ENCODE measurements at regions not wholly inside any gene's neighbourhood (a gene's known extent, or its start where the extent isn't known, plus 50 kb on each side); places are given as distances from the start of the nearest gene placed in this dataset.

DNA sequence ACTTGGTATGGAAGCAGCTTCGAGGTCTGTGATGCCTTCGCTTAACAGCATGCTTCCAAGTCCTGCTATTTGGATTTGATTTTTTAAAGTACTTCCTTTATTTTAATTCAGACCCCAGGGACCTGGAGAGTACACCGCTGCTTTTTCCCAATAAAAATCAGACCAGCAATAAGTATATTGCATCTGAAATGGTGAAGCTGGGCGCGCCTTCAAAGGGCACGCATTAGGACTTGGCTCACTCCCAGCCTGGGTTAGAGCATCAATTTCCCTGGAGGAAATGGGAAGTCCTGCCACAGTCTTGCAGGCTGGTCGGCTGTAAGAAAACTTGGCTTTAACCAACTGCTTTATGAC lies 325.1 kb downstream of the RRAGC start:
- DNase-seq, result no peak

DNA sequence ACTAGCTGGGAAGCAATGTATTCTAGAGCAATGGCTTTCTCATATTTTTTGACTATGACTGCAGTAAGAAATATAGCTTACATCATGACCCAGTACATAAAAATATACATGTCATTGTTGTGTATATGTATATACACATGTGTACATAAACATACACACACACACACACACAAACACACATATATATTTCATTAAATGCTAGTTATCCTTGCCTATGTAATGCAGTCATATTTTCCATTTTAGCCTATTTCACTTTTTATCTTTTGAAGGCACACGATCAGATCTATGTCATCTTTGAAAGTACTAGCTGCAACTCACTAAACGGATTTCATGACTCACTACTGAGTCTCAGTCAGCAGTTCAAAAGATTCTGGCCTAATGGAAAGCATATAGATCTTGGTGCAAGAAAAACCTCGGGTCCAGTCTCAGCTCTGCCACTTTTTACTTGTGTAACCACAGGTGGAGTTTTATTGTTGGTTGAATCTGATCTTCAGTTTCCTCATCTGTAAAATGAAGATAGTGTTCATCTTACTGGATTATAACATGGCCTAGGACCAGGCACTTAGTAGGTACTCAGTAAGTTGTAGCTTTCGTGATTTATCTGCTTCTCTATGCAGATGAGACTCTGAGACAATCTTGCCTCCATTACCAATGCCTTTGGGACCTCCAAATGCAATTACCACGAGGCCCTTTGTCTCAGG lies 325.6 kb downstream of the RRAGC start:
- DNase-seq, result peak; percentile 82

DNA sequence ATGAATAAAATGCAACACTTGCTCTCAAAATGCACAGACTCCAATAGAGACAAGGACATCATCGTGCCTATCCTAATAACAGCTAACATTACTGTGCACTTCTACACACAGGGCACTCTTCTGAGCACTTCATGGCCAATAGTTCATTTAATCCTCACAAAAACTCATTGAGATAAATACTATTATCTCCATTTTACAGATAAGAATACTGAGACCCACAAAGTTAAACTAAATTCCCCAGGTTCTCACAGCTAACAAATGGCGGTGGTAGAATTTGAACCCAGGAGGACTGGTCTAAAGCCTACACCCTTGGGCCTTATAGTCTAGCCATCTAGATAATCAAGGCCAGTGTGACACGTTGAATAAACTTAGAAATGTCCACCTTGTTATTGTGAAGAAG lies 328.6 kb downstream of the RRAGC start:
- no peak for DNase-seq

DNA sequence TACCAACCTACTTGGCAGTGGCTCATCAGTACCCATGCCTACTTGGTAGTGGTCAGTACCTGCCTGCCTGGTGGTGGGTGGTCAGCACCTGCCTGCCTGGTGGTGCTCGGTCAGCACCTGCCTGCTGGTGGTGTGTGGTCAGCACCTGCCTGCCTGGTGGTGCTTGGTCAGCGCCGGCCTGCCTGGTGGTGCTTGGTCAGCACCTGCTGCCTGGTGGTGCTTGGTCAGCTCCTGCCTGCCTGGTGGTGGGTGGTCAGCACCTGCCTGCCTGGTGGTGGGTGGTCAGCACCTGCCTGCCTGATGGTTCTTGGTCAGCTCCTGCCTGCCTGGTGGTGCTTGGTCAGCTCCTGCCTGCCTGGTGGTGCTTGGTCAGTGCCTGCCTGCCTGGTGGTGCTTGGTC lies 329.6 kb downstream of the RRAGC start:
- no peak for DNase-seq

DNA sequence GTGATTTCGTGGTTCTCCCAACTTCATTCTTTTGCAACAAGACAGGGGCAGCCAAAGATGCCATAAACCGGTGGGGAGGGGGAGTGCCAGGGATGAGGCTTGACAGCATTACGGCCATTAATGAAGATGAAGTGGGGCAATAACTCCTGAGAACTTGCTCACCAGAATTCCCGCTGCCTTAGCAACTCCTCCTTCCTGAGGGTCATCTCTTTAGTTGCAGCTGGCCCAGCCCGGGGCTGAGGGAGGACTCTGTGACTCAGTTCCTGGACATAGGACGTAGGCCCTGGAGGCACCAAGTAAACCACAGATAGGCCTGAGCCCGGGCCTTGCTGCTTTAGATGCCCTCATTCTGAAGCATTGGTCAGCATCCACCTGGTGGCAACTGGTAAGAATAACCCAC lies 330.2 kb downstream of the RRAGC start:
- no peak for DNase-seq

DNA sequence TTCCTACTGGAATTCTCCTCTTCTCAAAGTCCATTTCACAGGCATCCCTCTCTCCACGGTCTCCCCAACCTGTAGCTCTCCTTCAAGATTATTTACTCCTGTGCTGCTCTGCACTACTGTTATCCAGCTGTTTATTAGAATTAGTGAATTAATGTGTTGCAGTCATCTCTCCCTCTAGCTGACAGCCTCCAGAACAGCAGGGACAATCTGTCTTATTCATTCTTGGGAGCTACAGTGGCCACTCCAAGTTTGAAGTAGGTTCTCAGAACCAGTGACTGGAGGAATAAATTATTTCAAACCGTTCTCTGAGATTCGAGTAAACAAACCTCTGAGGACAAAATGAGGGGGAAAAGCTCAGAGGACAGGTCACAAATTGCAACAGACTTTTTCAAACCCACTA lies 330.9 kb downstream of the RRAGC start:
- no peak for DNase-seq

DNA sequence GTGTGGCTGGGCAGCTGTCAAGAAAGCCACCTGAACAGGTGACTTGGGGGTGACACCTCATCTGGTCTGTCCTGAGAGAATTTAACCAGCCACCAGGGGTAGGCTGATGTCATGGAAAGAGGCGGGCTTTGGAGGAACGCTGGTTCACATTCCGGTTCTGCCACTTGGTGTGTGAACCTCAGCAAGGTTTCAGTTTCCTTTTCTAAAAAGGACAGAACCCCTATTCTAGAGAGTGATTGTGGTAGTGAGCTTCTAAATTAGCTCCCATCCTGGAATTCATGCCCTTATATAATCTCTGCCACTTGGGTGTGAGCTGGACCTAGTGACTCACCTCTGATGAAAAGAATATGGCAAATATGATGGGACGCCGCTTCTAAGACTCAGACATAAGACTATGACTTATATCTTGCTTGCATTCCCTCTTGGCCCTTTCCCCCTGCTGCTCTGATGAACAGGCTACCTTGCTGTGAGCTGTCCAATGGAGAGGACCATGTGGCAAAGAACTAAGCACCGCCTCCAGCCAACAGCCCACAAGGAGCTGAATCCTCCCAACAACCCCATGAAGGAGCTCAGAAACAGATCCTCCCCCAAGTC lies 332.1 kb downstream of the RRAGC start:
- peak; percentile 59 for DNase-seq

DNA sequence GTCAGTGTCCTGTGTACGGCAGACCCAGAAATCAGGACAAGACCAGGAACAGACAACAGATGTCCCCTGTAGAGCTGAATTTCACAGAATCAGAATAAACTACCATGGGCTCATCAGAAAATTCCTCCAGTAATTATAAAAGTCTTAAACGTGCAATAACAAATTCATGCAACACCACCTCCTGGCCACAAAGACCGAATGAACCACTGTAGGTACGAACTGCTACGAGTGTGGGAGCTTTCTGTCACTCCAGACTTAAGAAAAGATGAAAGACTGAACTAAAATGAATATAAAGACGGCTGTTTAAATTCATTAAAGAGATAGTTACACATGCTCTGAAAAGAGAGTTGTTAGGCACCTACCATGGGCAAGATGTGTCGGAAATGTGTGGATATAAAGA lies 333.5 kb downstream of the RRAGC start:
- no peak for DNase-seq

DNA sequence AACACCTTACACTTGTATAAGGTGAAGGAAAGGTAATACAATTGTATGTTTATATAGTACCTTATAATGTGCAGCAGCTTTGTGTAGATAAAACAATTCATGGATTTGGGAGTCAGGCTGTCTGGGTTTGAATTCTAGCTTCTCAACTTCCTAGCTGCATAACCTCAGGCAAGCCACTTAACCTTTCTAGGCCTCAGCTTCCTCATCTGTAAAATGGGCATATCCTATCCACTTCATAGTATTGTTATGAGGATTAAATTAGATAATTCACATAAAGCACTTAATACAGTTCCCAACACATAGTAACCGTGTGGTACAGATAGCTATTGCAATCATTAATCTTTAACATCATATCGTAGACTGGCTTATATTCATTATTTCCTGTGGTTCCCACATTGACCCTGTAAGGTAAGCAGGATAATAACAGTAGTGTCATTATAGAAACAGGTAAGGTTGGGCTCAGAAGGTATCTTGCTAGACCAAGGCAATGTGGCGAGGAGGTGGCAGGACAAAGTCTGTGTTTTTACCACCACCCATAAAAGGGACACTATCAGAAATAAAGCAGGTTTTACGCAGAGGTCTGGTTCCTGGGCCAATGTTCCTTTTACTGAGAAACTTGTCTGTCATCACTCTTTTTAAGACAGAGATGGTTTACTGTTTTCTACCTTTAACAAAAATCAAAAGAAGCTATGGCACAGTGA lies 334.1 kb downstream of the RRAGC start:
- DNase-seq, result peak; percentile 18

DNA sequence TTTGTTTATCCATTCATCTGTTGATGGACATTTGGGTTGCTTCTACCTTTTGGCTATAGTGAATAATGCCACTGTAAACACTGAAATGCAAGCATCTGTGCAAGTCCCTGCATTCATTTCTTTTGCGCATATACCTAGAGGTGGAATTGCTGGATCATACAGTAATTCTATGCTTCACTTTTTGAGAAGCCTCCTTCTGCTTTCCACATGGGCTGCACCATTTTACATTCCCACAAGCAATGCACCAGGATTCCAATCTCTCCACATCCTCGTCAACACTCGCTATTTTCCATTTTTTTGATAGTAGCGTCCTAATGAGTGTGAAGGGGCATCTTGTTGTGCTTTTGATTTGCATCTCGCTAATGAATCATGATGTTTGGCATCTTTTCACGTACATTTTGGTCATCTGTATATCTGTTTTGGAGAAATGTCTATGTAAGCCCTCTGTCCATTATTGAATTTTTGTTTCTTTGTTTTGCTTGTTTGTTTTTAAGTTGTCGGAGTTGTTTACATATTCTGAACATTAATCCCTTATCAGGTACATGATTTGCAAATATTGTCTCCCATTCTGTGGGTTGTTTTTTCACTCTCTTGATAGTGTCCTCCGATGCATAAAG lies 335.4 kb downstream of the RRAGC start:
- DNase-seq, result no peak

DNA sequence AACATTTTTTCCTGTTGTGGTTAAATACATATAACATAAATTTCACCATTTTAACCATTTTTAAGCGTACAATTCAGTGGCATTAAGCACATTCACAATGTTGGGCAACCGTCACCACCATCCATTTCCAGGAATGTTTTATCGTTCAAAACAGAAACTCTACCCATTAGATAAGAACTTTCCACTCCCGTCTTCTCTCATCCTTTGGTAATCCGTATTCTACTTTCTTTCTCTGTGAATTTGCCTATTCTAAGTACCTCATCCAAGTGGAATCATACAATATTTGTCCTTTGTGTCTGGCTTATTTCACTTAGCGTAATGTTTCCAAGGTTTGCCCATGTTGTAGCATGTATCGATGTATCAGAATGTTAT lies 336.0 kb downstream of the RRAGC start:
- DNase-seq, result peak; percentile 92

DNA sequence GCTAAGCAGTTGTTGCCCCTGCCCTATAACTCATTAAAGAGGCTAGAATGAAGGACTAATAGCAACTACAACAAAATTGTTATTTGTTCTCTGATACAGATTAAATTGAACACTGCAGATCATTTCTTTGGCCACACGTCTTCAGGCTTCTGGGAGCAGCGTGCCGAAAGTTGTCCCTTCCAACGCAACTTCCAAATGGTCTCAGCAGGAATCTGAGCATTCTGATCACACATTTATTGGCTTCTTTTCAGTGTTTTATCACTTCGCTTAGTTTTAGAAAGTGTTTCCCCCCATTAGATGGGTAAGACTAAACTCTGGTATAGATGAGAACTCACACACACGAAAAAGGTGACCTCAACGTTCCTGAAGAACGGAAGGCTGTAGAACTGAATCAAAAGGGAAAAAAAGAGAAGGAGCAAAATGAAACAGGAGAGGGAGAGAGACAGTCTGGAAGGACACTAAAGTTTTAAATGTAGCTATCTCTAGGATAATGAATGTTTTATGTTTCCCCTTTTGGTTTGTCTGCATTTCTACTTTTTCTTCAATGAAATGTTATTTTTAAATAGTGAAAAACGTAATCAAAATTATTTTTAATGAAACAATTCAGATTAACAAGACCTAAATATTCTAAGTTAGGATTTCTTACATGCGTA lies 336.5 kb downstream of the RRAGC start:
- DNase-seq, result peak; percentile 76

DNA sequence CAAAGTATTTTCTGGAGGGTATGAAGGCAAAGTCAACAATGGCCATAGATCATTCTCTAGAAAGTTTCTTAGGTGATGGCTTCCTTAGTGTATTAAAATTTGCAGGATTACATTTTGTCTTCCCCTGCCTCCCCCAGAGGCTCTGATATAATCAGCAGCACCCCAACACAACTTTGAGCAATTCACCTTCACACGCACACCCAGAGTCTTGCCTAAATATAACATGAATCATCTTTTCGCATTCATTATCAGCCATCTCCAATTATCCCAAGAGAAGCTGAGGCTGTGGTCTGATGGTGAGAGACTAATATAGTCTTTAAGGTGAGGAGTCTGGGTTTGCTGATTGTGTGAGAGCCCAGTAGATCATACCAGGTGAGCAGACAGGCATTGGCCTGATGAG lies 343.0 kb downstream of the RRAGC start:
- no peak for DNase-seq

DNA sequence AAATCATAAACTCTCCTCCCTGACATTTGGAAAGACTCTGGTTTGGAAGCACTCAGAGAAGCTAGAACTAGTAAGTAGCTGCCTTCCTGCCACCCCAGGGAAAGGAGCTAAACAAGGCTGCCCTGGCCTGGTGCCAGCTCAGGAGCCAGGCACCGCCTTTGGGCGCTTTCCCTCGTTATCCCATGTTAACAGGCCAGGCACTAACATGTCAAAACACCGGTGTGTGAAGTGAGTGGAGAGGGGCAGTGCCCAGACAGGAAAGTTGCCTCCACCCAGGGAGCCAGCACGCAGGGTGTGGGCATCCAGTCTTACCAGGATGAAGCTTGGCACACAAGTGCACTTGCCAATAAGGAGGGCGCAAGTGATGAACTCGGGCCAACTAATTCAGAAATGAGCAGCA lies 346.8 kb downstream of the RRAGC start:
- no peak for DNase-seq

DNA sequence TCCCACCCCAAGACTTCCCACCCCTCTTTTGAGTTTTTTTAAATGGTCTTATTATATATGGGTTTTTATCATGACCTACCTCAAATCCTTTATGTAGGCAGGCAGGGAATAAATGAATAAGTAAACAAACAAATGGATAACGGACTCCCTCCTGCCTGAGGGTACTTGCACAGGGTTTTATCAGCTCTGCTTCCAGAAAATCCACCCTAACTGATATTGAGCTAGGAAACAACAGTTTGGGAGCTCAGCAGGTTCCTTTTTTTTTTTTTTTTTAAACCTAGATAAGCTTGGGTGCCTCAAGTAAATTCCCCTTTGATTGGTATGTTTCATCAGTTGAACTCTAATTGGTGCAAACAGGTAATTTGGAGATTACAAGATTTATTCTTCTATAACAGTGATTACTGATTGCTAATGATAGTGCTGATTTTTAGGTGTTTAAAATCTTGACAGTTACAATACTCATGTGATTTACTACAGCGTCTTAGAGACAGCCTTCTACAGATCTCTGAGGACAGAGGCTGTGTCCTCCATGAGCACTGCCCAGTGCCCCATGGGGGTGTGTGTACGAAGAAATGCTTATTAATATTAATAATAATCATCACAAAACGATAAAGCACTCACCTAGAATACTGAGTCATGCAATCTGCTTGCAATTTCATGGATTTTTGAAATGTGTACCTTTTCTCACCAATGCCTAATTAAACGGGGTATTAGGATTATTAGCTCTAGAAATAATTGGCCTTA lies 347.4 kb downstream of the RRAGC start:
- peak; percentile 50 for DNase-seq

DNA sequence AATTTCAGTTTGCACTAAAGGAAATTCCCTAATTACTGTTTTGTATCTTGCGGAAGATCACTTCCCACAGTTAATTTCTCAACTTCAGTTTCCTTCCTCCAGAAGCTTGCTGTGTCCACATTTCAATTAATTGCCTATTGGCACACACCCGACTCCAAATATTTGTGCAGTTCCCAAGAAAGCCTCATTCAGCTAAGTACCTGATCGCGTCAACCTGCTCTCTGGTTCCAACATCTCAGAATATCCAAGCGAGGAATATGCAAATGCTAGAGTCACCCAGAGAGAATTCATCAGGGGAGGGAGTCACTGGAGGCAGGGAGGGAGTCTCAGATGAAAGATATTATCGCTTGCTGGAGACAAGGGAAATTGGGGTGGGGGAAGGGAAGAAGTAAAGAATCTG lies 351.3 kb downstream of the RRAGC start:
- DNase-seq, result no peak

DNA sequence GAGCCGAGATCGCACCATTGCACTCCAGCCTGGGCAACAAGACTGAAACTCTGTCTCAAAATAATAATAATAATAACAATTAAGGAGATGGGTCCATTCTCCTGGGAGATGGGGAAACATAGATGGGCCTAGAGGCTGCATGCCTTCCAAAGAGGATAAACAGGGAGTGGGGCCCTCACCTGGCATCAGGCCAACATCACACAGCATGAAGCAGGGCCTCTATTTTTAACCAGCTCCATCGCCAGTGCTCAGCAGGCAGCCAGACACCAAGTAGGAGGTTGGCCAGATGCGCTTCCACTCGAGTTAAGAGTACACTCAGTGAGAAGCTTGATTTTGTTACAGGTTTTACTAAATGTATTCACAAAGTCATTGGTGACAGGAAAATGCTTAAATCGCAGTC lies 352.0 kb downstream of the RRAGC start:
- no peak for DNase-seq

DNA sequence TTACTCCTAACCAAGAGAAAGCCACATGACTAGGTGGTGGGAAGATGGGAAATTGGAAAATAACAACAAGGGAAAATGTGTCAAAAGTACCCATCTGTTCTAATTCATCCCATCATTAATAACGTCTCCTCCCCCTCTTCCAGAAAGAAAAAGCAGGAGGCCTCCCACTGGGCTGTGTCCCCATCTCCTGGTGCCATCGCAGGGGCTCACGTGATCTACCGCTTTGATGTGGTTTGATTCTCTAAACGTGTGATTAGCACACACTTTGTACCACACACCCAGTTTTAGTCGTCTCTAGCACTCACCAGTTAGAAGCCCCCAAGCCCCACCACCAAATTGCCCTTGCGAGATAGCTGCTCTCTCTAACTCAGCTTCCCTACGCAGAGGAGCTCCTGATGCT lies 353.6 kb downstream of the RRAGC start:
- no peak for DNase-seq

DNA sequence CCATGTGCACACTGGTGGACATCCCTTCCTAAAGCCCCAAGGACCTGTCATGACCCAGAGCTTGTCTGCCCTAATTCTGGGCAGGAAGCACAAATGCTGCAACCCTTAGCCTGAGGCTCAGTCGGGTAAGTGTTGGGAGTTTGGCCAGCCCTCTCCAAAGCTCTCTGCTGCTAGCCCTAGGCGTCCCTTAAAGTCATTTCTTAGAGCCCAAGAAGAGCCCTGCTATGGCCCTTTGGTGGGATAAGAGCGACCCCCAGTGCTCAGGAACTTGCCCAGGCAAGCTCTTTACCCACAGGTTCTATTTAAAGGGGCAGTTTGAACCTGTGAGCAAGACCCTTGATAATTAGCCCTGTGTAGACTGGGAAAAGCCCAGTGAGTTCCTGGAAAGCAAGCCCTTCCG lies 356.8 kb downstream of the RRAGC start:
- peak; percentile 17 for DNase-seq

DNA sequence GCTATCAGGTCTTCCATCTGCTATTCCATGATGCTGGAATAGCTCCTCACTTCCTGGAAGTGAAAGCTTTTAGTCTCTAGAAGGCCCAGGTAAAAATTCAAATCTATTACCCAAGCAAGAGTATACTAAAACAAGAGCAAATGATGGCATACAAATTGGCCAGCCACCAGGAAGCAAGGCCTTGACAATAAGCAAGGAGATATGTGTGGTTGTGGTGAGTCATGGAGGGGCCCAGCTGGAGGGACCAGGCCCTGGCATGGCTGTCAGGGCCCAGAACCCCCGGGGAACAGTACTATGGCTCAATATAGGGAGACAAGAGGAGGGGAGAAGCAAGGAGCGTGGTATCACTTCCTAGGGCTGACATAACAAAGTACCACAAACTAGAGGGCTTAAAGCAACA lies 358.7 kb downstream of the RRAGC start:
- DNase-seq, result no peak

DNA sequence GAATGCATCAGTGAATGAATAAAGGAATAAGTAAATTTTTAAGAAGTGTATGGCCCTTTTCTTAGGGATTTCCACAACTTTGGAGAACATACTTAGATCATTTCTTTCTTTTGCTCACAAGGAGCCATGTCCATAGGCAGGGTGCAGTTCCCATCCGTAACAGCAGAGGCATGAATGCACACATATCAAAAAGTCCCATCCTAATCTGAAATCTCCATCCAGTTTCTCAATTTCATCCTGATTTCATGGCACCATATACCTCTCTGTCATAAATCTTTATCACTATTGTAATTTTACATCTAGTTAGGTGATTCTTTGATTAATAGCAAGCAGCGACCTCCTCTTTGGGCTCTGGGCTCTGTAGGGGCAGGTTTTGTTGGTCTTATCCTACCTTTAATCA lies 359.2 kb downstream of the RRAGC start:
- DNase-seq, result no peak

DNA sequence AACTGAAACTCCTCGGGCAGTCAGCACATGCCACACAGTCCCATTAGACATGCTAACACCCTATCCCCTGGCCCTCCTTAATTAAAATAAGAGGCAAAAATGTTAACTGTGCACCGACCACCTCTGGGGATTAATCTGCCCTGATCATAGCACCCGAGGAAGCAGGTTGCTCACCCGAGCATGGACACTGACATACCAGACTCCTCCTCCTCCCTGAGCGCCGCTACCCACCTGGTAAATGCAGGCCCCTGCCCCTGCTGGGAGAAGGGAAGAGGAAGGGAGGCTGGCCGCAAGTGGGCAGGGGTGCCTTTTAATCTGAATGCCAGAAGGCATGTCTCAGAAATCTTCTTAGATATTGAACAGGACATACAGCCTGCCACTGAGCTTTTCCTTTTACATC lies 360.9 kb downstream of the RRAGC start:
- no peak for DNase-seq
